Activated T-cell treated with anti-CD3 and anti-CD28 coated beads, Interleukin-2, amount 50 U/mL, for 1 hour (primary cell): ENCODE measurements at regions not wholly inside any gene's neighbourhood (a gene's known extent, or its start where the extent isn't known, plus 50 kb on each side); places are given as distances from the start of the nearest gene placed in this dataset.

Experiments
- DNase-seq: peaks from one replicate; pipeline ENCODE4 v3.0.0-alpha.2; 2020

GRCh38 chr5:29905626-29906353 lies 1287.7 kb upstream of the CDH6 start:
- no peak for DNase-seq

DNA sequence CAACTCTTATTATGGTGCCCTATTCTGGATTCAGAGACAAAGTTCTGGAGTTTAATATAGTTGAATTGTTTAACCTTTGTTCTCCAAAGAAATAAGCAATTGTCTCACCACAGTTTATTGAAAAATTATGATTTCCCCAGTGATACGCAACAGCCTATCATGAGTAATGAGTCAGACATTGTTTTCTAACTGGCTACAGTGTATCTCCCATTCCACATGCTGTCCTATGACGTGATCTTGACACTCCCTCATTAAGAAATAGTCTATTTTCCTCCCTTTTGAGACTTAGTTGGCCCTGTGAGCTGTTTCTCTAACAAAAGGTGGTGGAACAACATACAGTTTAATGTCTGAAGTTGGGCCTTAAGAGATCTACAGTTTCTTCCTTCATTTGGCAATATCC lies 1290.6 kb upstream of the CDH6 start:
- DNase-seq, result no peak

DNA sequence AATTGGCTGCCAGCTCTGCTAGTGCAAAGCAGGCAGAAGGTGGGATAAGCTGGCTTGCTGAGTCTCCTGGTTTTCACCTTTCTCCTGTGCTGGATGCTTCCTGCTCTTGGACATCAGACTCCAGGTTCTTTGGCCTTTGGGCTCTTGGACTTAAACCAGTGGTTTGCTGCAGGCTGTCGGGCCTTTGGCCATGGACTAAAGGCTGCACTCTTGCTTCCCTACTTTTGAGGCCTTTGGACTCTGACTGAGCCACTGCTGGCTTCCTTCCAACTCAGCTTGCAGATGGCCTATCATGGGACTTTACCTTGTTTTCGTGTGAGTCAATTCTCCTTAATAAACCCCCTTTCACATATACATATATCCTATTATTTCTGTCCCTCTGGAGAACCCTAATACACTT lies 1293.9 kb upstream of the CDH6 start:
- DNase-seq, result no peak

GRCh38 chr5:29897916-29898315 lies 1295.6 kb upstream of the CDH6 start:
- DNase-seq, result no peak

DNA sequence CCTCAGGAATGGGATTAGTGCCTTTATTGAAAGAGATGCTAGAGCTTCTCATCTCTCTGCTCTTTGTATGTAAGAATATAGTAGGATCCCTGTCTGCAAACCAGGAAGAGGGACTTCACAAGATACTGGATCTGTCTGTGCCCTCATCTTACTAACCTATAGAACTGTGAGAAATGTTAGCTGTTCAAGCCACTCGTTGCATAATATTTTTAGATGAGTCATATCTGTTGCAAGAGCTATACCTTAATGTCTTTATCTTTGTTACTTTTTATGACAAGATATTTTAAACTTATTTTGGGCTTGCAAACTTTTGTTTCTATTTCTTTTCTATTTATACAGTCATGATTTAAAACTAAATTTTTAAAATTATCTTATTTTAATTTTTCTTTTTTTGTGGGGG lies 1296.8 kb upstream of the CDH6 start:
- DNase-seq, result no peak

DNA sequence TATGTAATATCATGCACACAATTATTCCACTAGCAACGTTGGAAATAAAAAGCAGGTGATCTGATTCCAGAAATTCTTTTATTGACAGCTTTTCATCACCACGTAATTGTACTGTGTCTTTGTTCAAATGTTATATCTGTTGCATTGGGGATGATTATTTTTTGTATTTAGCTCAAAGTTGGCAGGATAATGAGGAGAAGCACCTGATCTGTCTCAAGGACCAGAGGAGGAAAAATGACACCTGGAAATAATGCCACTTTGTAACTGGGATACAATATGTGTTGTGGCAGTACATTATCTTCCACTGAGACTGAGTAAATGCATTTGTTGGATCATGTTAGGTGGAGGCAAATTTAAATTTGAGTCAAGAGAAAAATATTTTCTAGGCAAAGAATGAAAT lies 1298.8 kb upstream of the CDH6 start:
- no peak for DNase-seq

DNA sequence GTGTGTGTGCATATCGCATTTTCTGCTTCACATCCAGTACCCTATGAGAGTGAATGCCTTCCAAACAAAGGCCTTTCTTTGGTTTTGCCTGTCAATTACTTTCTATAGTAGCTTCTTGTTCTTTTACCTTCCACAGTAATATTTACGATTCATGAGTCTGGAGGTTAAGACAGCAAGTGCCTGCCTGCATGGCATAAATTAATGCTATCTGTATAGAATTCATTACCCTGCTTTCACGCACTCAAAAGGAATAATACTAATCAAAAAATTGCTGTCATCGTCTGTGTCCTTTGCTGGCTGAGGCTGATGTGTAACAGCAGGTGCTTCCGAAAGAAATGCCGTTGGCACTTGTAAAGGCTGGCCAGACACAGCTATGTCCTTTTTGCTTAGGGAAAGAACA lies 1304.4 kb upstream of the CDH6 start:
- no peak for DNase-seq

DNA sequence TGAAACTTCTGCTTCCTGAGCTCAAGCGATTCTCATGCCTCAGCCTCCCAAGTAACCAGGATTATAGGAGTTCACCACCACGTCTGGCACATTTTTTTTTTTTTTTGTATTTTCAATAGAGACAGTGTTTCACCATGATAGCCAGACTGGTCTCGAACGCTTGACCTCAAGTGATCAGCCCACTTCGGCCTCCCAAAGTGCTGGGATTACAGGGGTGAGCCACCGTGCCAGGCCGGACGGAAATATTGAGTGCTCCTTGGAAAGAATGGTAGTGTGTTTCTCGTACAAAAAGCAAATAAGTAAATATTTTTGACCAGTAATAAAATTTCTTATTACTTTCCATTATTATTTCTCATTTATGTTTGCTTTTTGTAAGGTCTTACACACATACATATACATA lies 1307.9 kb upstream of the CDH6 start:
- DNase-seq, result no peak

DNA sequence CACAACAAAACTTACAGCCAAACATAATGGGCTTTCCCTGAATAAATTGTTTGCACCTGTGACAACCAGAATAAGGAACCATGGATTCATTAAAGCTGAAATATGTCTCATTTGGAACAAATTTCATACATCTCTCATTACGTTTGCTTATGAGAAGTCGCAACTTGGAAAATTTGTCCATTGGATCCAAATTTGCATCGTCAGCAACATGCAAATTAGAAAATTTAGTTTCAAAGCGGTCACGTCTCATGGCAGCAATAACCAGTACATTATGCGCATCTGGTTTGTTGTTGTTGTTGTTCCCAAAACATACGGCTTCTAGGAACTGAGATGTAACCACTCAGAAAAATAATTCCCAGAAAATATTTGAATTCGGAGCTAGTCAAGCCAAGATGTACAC lies 1311.5 kb upstream of the CDH6 start:
- DNase-seq, result no peak

DNA sequence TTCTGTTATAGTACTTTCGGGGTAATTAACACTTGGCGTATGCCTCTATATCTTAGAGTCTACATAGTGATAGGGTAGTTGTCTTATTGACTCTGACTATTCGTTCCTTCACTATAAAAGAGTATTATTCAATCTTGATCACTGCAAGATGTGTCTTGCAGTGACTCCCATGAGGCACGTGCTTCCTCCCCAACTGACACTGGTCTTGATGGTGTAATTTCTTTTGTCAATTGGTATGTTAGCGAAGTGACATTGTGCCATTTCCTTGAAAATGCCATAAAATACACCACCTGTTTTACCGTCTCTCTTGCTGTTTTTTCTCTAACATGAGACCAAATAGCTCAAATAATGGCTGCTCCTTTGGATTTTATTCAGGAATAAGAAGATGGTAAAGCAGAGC lies 1314.1 kb upstream of the CDH6 start:
- no peak for DNase-seq

GRCh38 chr5:29878599-29878998 lies 1314.9 kb upstream of the CDH6 start:
- no peak for DNase-seq

GRCh38 chr5:29867155-29867554 lies 1326.3 kb upstream of the CDH6 start:
- no peak for DNase-seq

- DNase-seq, result no peak
Observed at GRCh38 chr5:29853711-29854220, 1339.7 kb upstream of the CDH6 start.

- DNase-seq, result no peak
Observed at GRCh38 chr5:29852329-29852728, 1341.2 kb upstream of the CDH6 start.

- DNase-seq, result no peak
Observed at GRCh38 chr5:29845206-29845605, 1348.3 kb upstream of the CDH6 start.

GRCh38 chr5:29833394-29833793 lies 1360.1 kb upstream of the CDH6 start:
- DNase-seq, result no peak

DNA sequence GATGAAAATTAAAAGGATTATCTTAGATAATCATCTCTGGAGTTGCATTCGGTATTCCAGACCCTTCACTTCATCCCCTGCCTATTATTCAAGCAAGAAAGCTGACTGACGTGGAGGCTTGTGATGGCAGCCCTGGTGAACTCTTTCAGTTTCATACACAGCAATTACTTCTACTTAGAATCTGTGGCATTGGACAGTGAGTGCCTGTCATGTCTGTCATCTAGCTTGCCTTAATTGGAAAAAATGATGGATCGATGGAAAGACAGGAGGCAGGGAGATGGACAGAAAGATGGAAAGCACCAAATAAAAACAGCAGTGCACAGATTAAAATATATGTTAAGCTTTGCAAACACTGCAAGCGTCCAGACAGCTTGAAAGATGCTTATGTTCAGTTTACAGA lies 1371.0 kb upstream of the CDH6 start:
- no peak for DNase-seq

DNA sequence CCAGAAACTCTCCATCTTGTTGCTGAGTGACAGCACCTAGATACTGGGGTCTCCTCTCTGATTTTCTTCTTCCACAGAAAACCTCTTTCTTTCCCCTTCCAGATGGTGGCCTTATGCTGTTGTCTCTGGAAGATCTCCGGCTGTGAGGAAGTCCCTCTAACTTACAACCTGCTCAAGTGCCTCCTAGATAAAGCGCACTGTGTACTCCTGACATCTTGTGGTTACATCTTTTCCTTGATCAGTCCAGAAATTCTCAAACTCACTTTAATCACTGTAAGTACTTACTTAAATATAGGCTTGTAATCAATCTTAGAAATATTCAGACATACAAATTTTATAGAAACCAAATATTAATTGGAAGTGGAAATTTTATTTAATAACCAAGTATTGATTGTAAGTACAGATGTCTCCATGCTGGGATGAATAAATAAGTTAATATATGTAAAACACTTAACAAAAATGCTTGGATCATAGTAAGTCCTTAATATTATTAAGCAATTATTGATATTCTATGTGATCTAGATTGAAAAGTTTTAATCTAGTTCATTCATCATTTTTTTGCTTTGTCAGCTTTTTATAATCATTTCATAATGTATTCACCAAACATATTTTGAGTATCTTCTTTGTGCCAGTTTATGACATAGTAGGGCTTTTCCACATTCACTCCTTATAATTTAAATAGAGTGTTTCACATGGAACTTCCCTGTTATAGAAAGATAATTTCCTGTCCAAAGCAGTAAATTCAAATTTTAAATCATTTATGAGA lies 1381.4 kb upstream of the CDH6 start:
- DNase-seq, result no peak

DNA sequence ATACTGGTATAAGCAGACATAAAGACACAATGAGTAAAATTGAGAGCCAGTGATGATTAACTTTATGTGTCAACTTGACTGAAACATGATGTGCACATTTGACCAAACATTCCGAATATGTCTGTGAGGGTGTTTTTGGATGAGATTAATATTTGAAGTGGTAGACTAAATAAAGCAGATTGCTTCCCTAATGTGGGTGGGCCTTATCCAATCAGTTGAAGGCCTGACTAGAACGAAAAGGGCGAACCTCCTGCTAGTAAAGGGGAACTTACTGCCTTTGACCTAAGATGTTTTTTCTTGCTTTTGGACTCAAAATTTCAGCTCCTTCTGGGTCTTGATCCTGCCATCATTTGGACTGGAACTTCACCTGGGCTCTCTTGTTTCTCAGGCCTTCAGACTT lies 1387.7 kb upstream of the CDH6 start:
- DNase-seq, result no peak

DNA sequence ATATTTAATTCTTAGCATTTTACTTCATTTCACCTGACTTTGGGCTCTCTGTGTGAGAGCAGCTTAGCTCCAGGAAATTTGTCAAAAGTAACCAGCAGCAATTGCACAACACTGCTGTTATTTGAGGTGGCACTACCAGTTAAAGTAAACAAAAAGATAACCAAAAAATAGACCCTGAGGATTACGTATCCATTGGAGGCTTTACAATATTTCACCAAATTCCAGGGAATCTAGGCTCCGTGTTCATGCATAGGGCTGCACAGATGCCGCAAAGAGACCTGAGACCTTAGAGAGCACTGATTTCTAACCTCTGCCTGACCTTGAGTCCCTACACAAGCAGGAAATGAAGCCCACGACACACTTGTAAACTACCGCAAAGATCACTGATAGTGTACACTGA lies 1392.7 kb upstream of the CDH6 start:
- no peak for DNase-seq

DNA sequence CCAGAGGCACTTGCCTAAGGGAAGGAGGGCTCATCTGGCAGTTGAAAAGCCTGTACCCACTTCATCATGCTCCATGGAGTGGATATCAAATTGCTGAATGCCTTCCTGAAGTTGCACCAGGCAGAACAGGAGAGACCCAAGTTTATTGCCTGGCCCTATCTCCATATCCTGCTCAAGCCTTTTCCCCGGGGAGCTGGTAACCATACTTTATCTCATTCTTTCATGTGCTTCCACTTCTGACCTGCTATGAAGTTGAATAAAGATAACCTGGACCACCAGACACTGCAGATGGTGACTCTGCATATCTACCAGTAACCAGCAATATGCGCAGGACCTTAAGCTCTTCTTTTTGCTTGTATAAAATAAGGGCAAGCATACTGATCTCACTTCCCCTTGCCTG lies 1397.5 kb upstream of the CDH6 start:
- no peak for DNase-seq

DNA sequence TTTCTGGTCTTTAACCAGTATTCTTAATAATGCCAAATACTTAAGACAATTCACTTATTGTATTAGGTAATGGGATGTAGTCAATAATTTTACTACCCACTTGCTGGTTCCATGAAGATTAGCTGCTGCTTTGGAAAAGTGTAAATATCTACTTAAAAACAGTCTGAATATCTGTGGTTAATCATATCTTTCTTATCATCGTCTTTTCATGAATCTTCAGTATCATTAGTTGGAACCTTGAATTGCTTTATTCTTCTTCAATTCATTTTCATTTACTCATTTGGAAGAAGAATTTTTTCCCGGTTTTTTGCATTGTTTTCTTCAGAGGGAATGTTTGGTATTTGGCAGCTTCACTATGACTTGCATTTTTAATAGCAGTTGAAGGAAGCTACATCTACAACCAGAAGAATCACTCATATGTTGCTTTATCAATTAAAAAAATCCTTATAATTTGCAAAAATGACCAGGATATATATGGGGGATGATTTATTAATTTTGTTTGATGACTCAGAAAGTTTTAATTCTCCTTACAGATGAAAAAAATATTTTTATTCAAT lies 1398.3 kb upstream of the CDH6 start:
- no peak for DNase-seq

- no peak for DNase-seq
Observed at GRCh38 chr5:29794141-29794787, 1399.2 kb upstream of the CDH6 start.

- DNase-seq, result no peak
Observed at GRCh38 chr5:29790281-29790680, 1403.2 kb upstream of the CDH6 start.
